Smooth muscle cell (in vitro differentiated cells): ENCODE measurements at regions not wholly inside any gene's neighbourhood (a gene's known extent, or its start where the extent isn't known, plus 50 kb on each side); places are given as distances from the start of the nearest gene placed in this dataset.

ENCODE experiments used
- DNase-seq: peaks from one replicate; lab custom pipeline; 2025; ENCODE audit not compliant: unreplicated experiment; lab: John Stamatoyannopoulos, UW
- H2AFZ ChIP-seq: fragments of 200-600 bp; sonication (generic); 2 replicates; pipeline ENCODE4 v1.6.0; 2016; ENCODE audit warnings: antibody characterized with exemption, low read depth, mild to moderate bottlenecking
- H3F3A ChIP-seq: fragments of 200-600 bp; sonication (generic); 2 replicates; pipeline ENCODE4 v1.6.0; 2017; ENCODE audit warnings: antibody characterized with exemption, low read depth
- H3K27ac ChIP-seq: fragments of 200-600 bp; sonication (generic); 2 replicates; pipeline ENCODE4 v1.5.1; 2016; ENCODE audit warnings: low read depth, mild to moderate bottlenecking
- H3K27me3 ChIP-seq: fragments of 200-600 bp; sonication (generic); 2 replicates; pipeline ENCODE4 v1.6.1; 2016; ENCODE audit warnings: low read depth, mild to moderate bottlenecking
- H3K36me3 ChIP-seq: fragments of 200-600 bp; sonication (generic); 2 replicates; pipeline ENCODE4 v1.5.1; 2016; ENCODE audit warnings: low read depth
- H3K4me1 ChIP-seq: fragments of 200-600 bp; sonication (generic); 2 replicates; pipeline ENCODE4 v1.5.1; 2016; ENCODE audit warnings: low read depth
- H3K4me2 ChIP-seq: fragments of 200-600 bp; sonication (generic); 2 replicates; pipeline ENCODE4 v1.6.0; 2016; ENCODE audit warnings: mild to moderate bottlenecking
- H3K4me3 ChIP-seq: fragments of 200-600 bp; sonication (generic); 2 replicates; pipeline ENCODE4 v1.5.1; 2016; ENCODE audit warnings: mild to moderate bottlenecking
- H3K79me2 ChIP-seq: fragments of 200-600 bp; sonication (generic); 2 replicates; pipeline ENCODE4 v1.6.0; 2016; ENCODE audit warnings: low read depth, mild to moderate bottlenecking
- H3K9ac ChIP-seq: fragments of 200-600 bp; sonication (generic); 2 replicates; pipeline ENCODE4 v1.6.0; 2016; ENCODE audit warnings: low read depth
- H3K9me3 ChIP-seq: fragments of 200-600 bp; sonication (generic); replicated peaks from 2 replicates; pipeline ENCODE4 v1.5.1; 2016; ENCODE audit warnings: low read depth
- H4K20me1 ChIP-seq: fragments of 200-600 bp; sonication (generic); 2 replicates; pipeline ENCODE4 v1.6.0; 2016; ENCODE audit warnings: low read depth
- CTCF ChIP-seq: fragments of 200-600 bp; sonication (generic); IDR thresholded peaks from 2 replicates; pipeline ENCODE4 v1.5.1; 2017; ENCODE audit warnings: borderline replicate concordance, mild to moderate bottlenecking, antibody characterized with exemption; ENCODE audit not compliant: insufficient read depth, poor library complexity, severe bottlenecking
- WGBS: methylation state at CpG from one replicate; pipeline ENCODE4 v1.1.7; 2016; ENCODE audit warnings: low lambda C conversion rate; 5-methylcytosine and 5-hydroxymethylcytosine counted together

- no peak overlapping the region for H3K9ac ChIP-seq
- WGBS, result 89% methylated on average over 12 of the region's 12 CpGs
Observed at GRCh38 chr20:46809706-46810360, 84.8 kb upstream of the EYA2 start.

GRCh38 chr20:46810448-46811223 lies 84.0 kb upstream of the EYA2 start:
- WGBS, result 79% methylated on average over 15 of the region's 20 CpGs
- H3K4me1 ChIP-seq, result peaks cover 13% of the 10 kb centered on the region
- no peak for DNase-seq

More at GRCh38 chr20:46809706-46810360, 84.8 kb upstream of the EYA2 start:
- Histone ChIP-seq H3K9me3 (no peaks in the 10 kb centered on the region), H3K36me3 (no peaks in the 10 kb centered on the region), H3K27ac (no peak overlapping the region), H3K27me3 (peaks cover 7% of the 10 kb centered on the region), H2AFZ (no peak overlapping the region), H3K79me2 (no peaks in the 10 kb centered on the region), H3K4me2 (no peak overlapping the region), H3K4me3 (no peak overlapping the region), H3K4me1 (peaks cover 6% of the 10 kb centered on the region), H4K20me1 (no peaks in the 10 kb centered on the region), H3F3A (peaks cover 4% of the 10 kb centered on the region)
- no peak for DNase-seq
- no peak for TF ChIP-seq CTCF

GRCh38 chr20:46811224-46812084 lies 83.2 kb upstream of the EYA2 start:
- peaks cover 7% of the 10 kb centered on the region for H3K27me3 ChIP-seq
- no peak overlapping the region for H3K9ac ChIP-seq
- no peak overlapping the region for H3K27ac ChIP-seq
- H3K4me1 ChIP-seq, result peaks cover 14% of the 10 kb centered on the region
- no peaks in the 10 kb centered on the region for H3K36me3 ChIP-seq
- no peaks in the 10 kb centered on the region for H3K79me2 ChIP-seq
- WGBS, result 46% methylated on average over 30 of the region's 54 CpGs
- no peaks in the 10 kb centered on the region for H4K20me1 ChIP-seq
- H3F3A ChIP-seq, result peaks cover 4% of the 10 kb centered on the region
- H2AFZ ChIP-seq, result no peak overlapping the region
- H3K4me3 ChIP-seq, result peak overlapping the region; percentile 40
- no peak for DNase-seq
- TF ChIP-seq CTCF, result no peak
- H3K4me2 ChIP-seq, result peak overlapping the region; percentile 82
- H3K9me3 ChIP-seq, result no peaks in the 10 kb centered on the region

More at GRCh38 chr20:46810448-46811223, 84.0 kb upstream of the EYA2 start:
- no peaks in the 10 kb centered on the region for H3K36me3 ChIP-seq
- no peaks in the 10 kb centered on the region for H3K9me3 ChIP-seq
- no peak overlapping the region for H3K4me3 ChIP-seq
- H3K4me2 ChIP-seq, result peak overlapping the region; percentile 82
- no peaks in the 10 kb centered on the region for H4K20me1 ChIP-seq
- no peak overlapping the region for H3K9ac ChIP-seq
- H3K27me3 ChIP-seq, result peaks cover 7% of the 10 kb centered on the region
- H2AFZ ChIP-seq, result no peak overlapping the region
- H3K27ac ChIP-seq, result no peak overlapping the region
- H3K79me2 ChIP-seq, result no peaks in the 10 kb centered on the region
- TF ChIP-seq CTCF, result no peak
- H3F3A ChIP-seq, result peaks cover 4% of the 10 kb centered on the region
